ENCODE measurements at regions not wholly inside any gene's neighbourhood (a gene's known extent, or its start where the extent isn't known, plus 50 kb on each side); places are given as distances from the start of the nearest gene placed in this dataset.
"Not testable (repeated sequence)": the region's sequence is repeated elsewhere in the genome, so short reads cannot be mapped to it uniquely, and the experiment has no call there.

- no peak for DNase-seq (ENCODE audit: extremely low read depth in 1 of 11, low read depth in 9 of 11, low spot score in 4 of 11)
These were observed 728.4 kb upstream of the PKDCC start for GRCh38 chr2:41319437-41319836.

DNA sequence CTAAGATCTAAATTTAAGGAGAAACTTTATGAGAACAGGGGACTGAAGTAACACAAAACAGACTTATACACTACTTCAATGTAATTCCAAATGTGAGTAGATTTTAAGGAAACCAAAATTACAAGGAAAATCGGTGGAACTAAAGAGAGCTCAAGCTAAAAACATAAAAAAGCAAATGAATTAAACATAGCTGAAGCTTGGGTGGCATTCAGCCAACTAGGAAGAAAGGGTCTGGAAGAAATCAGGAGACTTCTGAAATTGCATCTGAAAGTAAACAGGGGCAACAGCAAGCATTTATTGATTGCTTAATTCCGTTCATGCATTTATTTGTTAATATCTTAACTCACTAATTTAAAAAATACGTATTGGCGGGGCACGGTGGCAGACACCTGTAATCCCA is 727.3 kb upstream of the PKDCC start:
- no peak for DNase-seq (ENCODE audit: extremely low read depth in 1 of 11, low read depth in 9 of 11, low spot score in 4 of 11)

DNA sequence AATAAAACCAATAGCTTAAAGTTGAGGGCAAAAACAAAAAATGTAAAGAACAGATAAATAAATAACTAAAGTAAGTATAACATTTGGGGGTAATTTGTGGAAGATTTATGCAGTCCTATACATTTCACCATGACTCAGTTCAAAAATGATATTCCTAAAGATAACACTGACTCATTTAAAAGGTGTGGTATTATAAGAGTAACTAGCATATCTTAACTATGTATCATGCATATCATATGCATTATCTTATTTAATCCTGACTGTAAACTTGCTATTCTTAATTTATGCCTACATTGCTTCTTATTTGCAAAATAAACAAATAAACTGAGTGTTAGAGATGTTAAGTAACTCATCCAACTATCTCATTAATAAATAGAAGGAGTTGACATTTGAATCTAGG is 726.5 kb upstream of the PKDCC start:
- no peak for DNase-seq (ENCODE audit: extremely low read depth in 1 of 11, low read depth in 9 of 11, low spot score in 4 of 11)

- no peak for DNase-seq (ENCODE audit: extremely low read depth in 1 of 11, low read depth in 9 of 11, low spot score in 4 of 11)
These were observed 721.0 kb upstream of the PKDCC start for GRCh38 chr2:41326851-41327250.

GRCh38 chr2:41329040-41329439 is 718.8 kb upstream of the PKDCC start:
- no peak for DNase-seq (ENCODE audit: extremely low read depth in 1 of 11, low read depth in 9 of 11, low spot score in 4 of 11)

DNA sequence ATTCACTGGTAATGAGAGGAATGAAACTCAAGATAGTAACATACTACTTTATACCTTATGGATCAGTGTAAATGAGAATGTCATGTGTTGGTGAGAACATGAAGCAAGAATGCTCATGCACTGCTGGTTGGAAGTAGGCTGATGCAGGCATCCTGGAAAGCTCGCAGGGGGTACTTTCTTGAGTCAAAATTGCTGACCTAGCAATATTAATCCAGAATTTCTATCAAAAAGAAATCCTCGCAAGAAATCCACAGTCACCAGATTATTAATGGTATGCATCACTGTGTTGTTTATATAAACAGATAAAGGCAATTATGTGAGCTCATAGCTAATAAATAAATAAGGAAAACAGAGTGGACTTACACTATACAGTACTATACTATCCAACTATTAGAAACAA is 713.7 kb upstream of the PKDCC start:
- DNase-seq (ENCODE audit: extremely low read depth in 1 of 11, low read depth in 9 of 11, low spot score in 4 of 11) = no peak

- not testable (repeated sequence) for DNase-seq (ENCODE audit: extremely low read depth in 1 of 11, low read depth in 9 of 11, low spot score in 4 of 11)
These were observed 712.2 kb upstream of the PKDCC start for GRCh38 chr2:41335573-41335972.

DNA sequence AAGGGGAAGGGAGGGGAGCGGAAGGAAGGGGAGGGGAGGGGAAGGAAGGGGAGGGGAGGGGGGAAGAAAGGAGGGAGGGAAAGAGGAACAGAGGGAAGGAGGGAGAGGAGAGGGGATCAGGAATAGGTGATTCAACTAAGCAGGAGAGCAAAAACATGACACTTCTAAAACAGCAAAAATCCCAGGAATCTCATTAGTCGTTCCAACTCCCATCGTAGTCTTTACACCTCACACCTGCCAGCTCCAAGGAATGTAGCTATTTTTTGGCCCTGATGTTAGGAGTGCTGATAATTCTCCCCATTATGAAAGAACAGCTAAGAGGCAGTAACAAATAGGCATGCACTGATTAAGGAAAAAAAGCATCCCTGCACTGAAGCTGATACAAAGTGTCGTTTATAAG is 709.9 kb upstream of the PKDCC start:
- DNase-seq (ENCODE audit: extremely low read depth in 1 of 11, low read depth in 9 of 11, low spot score in 4 of 11) = no peak

DNA sequence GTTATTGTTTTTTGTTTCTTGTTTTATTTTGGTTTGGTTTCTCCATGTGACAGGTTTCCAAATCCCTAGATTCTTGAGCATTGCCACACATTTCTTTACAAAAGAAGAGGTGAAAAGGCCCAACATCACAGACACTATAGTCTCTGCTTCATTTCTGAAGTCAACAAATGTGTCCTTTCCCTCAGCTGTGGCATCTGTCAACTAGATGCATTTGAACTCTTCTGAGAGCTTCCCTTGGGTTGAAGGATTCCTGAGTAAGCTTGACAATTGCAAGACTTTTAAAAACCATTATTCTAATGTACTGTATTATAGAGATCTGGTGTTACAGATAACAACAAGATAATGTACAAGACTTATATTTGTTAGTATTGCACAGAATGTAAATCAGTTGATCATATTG is 703.3 kb upstream of the PKDCC start:
- DNase-seq (ENCODE audit: extremely low read depth in 1 of 11, low read depth in 9 of 11, low spot score in 4 of 11) = no peak

DNA sequence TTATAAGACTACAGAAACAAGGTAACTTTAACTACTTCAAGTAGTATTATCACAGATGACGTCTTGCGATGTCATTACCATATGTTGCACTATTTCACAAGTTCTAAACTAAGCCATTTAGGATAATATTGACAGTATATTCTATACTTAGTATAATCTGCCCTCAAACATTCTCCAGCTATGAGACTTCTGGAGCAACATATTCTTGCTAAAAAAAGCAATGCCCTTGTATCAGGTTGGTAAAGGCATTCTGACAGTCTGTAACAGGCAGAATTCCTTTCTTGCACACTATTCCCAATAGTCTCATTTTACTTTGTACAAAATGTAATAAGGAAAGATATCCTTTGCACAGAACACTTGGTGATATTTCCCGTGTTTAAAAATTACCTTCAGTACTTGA is 694.8 kb upstream of the PKDCC start:
- no peak for DNase-seq (ENCODE audit: extremely low read depth in 1 of 11, low read depth in 9 of 11, low spot score in 4 of 11)

DNA sequence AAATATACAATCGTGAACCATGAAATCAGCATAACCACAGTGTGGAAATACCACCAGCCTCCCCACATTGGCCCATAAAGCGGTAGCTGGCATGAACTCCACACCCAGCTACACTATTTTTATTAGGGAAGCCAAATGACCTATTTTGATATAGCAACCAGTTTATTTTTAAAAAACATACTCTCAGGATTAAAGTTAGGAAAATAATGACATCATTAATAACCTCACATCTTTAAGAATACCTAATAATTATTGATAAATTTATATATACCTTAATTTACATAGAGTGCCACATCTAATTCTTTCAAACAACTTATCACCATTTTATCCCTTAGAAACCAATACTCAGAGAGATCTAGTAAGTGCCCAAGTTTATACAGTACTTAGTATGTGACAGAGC is 692.0 kb upstream of the PKDCC start:
- DNase-seq (ENCODE audit: extremely low read depth in 1 of 11, low read depth in 9 of 11, low spot score in 4 of 11) = no peak

- DNase-seq (ENCODE audit: extremely low read depth in 1 of 11, low read depth in 9 of 11, low spot score in 4 of 11) = no peak
These were observed 683.0 kb upstream of the PKDCC start for GRCh38 chr2:41364842-41365241.

DNA sequence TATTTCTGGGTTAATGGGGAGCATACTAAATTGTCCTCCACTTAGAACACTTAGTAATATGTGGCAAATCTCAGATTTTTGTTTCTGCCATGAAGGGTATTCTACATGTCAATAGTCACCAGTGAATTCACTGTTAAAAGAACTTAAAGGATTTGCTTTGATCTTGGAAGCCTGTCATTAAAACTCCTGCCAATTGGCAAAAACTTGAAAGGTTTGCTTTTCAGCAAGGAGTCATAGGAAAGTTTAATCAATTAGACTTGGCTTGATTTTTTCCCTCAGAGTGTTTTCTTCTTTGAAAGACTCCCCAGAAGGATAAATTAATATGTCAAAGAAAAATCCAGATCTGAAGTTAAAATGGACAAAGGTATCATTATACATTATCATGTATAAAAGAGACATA is 671.9 kb upstream of the PKDCC start:
- DNase-seq (ENCODE audit: extremely low read depth in 1 of 11, low read depth in 9 of 11, low spot score in 4 of 11) = no peak

- no peak for DNase-seq (ENCODE audit: extremely low read depth in 1 of 11, low read depth in 9 of 11, low spot score in 4 of 11)
These were observed 670.0 kb upstream of the PKDCC start for GRCh38 chr2:41377837-41378236.

DNA sequence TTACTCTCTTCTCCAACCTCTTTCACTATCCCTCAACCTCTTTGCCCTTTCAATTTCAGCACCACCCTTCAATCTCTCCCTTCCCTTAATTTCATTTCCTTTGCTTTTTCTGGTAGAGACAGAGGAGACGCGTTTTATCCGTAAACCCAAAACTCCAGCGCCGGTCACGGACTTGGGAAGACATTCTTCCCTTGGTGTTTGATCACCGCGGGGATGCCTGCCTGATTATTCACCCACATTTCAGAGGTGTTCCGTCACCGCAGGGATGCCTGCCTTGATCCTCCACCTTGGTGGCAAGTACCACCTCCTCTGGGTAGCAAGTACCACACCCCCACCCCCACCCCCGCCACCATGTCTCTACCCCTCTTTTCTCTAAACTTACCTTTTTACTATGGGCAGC is 669.4 kb upstream of the PKDCC start:
- DNase-seq (ENCODE audit: extremely low read depth in 1 of 11, low read depth in 9 of 11, low spot score in 4 of 11) = no peak

GRCh38 chr2:41379496-41380221 is 668.2 kb upstream of the PKDCC start:
- DNase-seq (ENCODE audit: extremely low read depth in 1 of 11, low read depth in 9 of 11, low spot score in 4 of 11) = peak in 9 of 11 donors; percentile 42 to 78 (median 55)

DNA sequence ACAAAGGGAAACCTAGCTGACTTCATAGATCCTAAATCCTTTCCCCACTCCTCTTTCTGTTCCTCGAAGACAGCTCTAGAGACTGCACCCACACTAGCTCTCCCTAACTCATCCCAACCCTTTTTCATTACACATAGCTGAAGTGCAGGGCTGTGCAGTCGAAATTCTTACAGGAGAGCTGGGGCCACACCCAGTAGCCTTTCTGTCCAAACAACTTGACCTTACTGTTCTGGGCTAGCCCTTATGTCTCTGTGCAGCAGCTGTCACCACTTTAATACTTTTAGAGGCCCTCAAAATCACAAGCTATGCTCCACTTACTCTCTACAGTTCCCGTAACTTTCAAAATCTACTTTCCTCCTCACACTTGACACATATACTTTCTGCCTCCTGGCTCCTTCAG is 666.1 kb upstream of the PKDCC start:
- DNase-seq (ENCODE audit: extremely low read depth in 1 of 11, low read depth in 9 of 11, low spot score in 4 of 11) = no peak

DNA sequence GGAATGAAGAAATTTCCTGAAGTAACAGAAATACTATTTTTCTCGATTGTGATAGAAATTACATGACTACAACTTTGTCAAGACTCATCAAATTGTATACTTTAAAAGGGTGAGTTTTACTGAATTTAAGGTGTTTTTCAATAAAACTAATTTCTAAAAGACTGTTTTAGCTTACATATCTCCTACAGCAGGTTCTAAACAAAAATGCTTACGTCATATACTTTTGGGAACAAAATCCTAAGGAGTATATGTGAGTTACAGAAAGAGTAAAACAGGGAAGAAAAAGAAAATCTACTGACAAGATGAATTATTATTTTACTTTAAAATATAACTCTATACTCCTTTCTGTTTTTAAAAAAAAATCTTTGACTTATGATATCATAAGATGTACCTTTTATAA is 660.3 kb upstream of the PKDCC start:
- no peak for DNase-seq (ENCODE audit: extremely low read depth in 1 of 11, low read depth in 9 of 11, low spot score in 4 of 11)

DNA sequence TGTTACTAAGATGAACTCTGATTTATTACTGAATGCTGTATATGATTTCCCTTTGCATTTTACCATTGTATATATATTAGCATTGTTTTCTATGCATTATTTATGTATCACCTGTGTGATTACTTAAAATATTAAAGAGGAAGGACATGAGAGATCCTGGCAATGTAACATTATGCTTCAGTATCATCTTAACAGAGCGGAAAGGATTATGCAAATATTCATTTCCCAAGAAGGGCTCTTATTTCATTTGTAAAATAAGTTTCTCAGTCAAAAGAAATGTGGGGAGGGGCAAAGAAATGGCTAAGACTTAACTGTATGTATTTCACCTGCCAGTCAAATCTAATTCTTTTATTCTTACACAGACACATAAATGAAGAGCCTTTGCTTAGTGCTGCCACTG is 654.2 kb upstream of the PKDCC start:
- DNase-seq (ENCODE audit: extremely low read depth in 1 of 11, low read depth in 9 of 11, low spot score in 4 of 11) = no peak

GRCh38 chr2:41394541-41394940 is 653.3 kb upstream of the PKDCC start:
- no peak for DNase-seq (ENCODE audit: extremely low read depth in 1 of 11, low read depth in 9 of 11, low spot score in 4 of 11)

DNA sequence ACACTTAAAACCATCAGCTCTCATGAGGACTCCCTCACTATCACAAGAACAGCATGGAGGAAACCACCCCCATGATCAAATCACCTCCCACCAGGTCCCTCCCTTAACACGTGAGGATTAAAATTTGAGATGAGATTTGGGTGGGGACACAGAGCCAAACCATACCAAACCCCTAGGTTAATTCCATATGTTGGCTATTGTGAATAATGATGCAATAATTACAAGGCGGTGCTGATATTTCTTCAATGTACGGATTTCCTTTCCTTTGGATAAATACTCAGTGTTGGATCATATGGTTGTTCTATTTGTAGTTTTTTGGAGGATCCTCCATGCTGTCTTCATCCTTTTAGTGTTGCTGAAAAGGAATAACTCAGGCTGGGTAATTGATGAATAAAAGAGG is 652.1 kb upstream of the PKDCC start:
- no peak for DNase-seq (ENCODE audit: extremely low read depth in 1 of 11, low read depth in 9 of 11, low spot score in 4 of 11)
